Jurkat, Clone E6-1 (cell line): ENCODE measurements at regions not wholly inside any gene's neighbourhood (a gene's known extent, or its start where the extent isn't known, plus 50 kb on each side); places are given as distances from the start of the nearest gene placed in this dataset.

Experiments used
- DNase-seq: peaks from one replicate; pipeline ENCODE4 v3.0.0-alpha.2; 2011; ENCODE audit warnings: low read depth, low spot score
- H3K4me3 ChIP-seq: 2 replicates; pipeline ENCODE4 v1.5.1; 2011; ENCODE audit warnings: mild to moderate bottlenecking, low read length, control low read depth, moderate library complexity

DNA sequence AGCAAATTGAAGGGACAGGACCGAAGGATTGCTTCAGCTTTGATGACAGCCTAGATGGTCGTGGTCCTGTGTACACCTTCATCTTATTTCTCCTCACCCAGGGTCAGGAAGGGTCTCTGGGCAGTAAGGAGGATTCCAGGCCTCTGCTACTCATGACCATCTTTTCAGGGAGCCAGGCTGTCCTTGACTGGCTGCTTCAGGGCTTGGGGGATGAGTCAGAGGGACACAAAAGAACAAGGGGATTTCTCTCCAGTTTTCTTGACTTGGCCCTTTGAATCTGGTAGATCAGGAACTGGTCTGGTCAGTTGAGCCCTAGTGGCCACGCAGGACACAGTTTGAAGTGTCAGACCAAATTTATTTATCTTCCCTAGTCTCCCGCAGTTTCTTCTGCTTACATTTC lies 402.1 kb upstream of the CHD6 start:
- DNase-seq: no peak
- no peak overlapping the region for H3K4me3 ChIP-seq

DNA sequence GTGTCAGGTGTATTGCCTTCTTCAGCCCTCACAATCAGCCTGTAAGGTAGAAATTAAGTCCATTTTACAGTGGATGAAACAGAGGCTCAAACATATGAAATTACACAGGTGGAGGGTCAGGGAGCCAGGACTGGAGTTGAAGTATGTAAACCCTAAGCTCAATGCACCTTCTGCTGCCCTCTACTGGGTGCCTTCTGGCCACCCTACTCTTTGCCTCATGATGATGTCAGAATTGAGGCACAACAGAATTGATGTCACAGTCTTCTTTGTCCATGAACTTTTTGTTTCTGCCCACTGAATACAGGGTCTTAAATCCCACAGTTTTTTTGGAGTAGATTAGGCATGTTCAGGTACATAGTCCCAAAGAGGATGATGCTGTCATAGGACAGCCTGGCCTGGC lies 400.8 kb upstream of the CHD6 start:
- DNase-seq: peak; percentile 6
- no peak overlapping the region for H3K4me3 ChIP-seq

DNA sequence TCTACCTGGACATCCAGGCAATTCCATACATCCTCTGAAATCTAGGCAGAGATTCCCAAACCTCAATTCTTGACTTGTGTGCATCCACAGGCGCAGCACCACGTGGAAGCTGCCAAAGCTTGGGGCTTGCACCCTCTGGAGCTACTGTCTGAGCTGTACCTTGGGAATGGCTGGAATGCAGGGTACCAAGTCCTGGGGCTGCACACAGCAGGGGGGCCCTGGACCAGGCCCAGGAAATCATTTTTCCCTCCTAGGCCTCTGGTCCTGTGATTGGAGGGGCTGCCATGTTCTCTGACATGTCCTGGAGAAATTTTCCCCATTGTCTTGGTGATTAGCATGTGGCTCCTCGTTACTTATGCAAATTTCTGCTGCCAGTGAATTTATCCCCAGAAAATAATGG lies 391.9 kb upstream of the CHD6 start:
- no peak for DNase-seq
- no peak overlapping the region for H3K4me3 ChIP-seq

DNA sequence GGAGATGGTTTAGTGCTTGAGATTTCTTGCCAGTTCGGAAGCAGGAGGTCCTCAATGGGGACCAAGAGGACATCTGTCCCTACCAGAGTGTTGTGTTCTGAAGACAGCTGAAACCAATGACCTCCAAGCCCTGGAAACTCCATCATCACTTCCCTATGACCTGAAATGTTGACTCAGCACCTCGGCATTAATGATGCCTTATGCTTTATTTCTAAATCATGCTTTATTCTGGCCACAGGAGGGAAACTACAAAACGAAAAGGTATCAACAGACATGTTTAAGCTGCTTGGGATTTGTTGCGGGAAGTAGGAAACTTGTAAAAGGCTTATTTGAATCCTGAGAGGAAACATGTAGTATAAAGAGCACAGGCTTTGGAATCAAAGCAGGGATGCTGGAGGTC lies 389.1 kb upstream of the CHD6 start:
- H3K4me3 ChIP-seq: no peak overlapping the region
- DNase-seq: no peak

DNA sequence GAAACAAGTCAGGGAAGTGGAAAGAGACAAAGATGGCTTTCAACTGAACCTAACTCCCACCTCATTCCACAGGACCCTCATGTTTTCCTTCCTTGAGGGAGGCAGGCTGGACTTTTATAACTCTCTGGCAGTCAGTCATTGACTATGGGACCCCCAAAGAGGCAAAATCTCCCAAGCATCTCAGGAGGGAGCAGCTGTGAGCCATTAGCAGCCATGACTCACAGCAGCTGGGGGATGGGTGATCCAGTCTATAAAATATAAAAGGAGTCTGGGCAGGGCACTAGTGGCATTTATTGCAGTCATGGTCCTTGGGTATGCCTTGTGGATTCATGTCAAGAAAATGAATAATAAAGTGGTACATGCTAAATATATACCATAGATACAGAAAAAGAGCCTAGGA lies 387.0 kb upstream of the CHD6 start:
- H3K4me3 ChIP-seq: no peak overlapping the region
- DNase-seq: no peak

DNA sequence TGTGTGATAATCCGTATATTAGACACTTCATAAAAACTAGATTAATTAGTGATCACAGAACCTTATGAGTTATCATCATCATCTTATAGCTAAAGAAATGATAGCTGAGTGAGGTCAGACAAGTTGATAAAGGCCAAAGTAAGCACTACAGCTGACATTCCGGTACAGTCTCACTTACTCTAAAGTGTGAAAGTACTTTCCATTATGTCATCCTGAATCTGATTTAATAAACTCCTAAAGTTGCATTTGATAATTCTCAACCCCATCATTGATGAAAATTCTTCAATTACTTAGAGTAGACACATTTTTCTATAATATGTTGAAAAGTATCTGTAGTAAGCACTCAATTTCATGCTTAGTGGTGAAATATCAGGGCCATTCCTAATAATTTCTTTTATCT lies 385.2 kb upstream of the CHD6 start:
- no peak for DNase-seq
- no peak overlapping the region for H3K4me3 ChIP-seq

DNA sequence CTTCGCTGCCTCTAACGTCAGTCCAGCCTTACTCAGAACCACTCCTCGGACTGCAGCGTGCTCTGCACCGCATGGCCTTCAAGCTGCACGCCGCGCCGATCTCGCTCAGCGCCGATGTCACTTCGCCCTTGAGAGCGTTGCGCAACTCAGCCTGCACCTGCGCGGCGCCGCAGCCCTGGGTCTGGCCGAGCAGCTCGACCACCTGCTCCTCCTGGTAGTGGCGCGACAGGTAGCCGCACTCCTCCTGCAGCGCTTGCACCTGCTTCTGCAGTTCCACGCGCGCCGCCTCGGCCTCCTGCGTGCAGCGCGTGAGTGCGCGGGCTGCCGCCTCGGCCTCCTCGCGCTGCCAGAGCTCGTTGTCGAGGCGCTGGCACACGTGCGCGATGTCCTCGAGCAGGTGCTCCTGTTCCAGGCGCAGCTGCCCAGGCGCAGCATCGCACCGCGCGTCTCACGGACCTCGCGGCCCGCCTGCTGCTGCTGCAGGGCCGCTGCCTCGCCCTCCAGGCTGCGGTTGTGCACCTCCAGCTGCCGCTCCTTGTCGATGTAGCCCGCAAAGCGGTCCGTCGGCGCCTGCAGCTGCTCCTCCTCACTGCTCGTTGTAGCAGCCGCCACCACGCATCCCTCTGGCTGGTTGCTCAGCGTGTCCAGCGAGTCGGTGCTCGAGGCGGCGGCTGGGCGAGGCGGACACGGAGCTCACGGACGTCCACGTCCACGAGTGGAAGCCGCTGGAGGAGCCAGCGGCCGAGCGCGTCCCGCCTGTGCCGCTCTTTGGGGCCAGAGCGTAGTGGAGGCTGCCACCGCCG lies 380.6 kb upstream of the CHD6 start:
- no peak overlapping the region for H3K4me3 ChIP-seq
- DNase-seq: no peak

DNA sequence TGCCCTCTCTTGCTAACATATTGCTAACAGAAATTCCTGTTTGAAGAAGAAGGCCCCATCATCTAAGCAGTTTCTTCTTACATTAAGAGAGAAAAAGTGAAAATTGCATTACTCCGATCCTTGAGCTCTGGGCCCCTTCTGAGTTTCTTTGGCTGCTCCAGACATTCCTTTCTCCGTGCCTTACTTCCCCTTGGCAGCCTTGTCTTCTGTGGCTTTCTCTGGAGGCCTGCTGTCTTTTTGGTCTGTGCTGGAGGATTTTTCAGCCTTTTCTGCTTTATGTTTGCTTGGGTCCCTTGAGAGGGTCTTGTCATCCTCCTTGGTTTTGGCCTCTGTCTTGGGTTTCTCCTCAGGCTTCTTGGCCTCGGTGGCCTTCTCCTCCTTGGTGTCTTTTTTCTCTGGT lies 378.8 kb upstream of the CHD6 start:
- DNase-seq: no peak
- no peak overlapping the region for H3K4me3 ChIP-seq

DNA sequence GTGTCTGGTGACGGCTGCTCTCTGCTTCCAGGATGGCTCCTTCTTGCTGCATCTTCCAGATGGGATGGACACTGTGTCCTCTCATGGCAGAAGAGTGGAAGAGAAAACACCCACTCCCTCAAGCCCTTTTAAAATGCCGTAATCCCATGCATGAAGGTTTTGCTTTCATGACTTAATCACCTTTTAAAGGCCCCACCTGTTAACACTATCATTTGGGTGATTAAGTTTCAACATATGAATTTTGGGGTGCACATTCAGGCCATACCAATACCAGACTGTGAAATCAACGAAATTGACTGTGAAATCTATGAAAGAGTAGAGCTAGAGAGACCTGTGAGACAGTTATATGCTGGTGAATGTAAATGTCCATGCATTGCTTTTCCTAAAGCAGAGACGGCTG lies 374.3 kb upstream of the CHD6 start:
- DNase-seq: no peak
- no peak overlapping the region for H3K4me3 ChIP-seq

DNA sequence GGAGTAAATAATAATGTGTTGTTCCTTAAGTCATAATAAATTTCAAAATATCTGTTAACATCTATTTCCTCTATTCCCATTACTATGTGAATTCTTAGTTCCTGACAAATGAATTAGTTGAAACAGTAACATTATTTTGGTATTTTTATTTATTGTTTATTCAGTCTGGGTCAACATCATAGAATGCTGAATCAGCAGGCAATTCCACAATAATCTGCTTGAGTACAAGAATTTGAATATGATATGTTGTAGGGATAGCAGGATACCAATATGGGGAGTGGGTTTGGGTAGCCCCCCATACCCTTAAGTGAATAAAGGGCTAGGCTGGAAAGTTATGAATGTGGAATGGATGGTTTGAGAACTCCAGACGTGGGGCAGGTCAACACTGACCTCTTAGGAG lies 373.2 kb upstream of the CHD6 start:
- no peak overlapping the region for H3K4me3 ChIP-seq
- no peak for DNase-seq

DNA sequence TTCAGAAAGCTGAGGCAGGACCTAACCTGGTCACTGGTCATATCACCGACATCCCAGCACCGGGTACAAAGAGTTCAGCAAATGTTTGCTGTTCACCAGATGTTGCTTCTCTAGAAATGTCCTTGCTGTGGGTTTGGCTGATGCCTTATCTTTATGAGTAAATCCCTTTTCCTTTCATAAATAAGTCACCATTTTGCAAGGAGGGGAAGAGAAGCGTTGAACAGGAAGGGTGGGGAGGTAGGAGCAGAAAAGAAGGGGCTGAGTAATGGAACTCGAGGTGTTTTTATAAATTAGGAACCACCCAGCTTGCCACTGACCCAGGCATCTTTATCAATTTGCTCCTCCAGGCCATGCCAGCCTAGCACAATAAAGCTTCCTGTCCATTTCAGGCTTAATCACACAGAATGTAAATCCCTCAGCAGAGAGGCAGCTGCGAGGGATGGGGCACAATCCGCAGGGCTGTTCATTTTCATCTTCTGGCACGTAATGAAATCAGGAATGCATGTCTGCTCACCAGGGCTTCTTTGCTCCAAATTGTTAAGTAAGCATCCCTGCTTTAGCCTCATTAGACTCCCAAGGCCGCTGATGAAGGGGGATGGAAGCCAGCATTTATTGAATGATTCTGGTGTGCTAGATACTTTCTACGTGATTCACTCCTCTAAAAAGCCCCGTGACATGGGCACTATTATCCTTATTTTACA lies 371.9 kb upstream of the CHD6 start:
- DNase-seq: no peak
- no peak overlapping the region for H3K4me3 ChIP-seq

DNA sequence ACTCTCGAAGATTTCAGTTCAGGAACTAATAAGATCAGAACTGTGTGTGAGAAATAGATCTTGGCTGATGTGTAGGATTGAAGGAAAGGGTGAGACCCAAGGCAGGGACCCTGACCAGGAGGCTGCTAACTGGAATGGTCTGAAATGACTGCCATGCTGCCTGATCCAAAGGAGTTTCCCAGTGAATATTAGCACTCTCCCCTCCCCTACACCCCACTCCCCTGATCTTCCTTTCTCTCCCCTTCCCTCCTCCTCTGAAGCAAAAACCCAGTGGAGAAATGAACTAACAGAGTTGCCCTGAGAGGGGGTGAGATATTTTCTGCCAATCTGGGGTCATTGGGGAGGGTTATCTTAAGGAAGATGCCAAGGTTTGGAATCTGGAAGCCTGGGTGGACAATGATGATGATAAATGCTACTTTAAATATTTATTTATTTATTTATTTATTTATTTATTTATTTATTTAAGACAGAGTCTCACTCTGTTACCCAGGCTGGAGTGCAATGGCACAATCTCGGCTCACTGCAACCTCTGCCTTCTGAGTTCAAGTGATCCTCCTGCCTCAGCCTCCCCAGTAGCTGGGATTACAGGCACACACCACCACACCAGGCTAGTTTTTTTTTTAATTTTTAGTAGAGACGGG lies 371.0 kb upstream of the CHD6 start:
- H3K4me3 ChIP-seq: no peak overlapping the region
- no peak for DNase-seq

DNA sequence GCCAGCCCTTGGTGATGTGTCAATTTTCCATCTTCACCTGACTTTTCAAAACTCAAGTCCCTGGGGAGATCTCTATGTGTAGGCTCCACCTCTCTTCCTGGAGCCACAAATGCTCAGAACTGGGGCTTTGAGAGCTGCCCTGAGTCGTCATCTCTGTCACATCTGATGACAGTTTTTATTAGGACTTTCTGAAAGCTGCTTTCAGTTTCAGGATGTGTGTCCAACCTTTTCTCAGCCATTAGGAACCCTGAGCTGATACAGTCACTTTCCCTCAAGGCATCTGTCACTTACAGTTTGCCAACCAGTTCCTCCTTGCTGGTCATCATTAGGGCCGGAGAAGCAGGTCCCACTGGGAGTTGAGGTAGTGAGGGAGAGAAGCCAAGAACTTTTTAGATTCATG lies 365.9 kb upstream of the CHD6 start:
- no peak for DNase-seq
- no peak overlapping the region for H3K4me3 ChIP-seq

DNA sequence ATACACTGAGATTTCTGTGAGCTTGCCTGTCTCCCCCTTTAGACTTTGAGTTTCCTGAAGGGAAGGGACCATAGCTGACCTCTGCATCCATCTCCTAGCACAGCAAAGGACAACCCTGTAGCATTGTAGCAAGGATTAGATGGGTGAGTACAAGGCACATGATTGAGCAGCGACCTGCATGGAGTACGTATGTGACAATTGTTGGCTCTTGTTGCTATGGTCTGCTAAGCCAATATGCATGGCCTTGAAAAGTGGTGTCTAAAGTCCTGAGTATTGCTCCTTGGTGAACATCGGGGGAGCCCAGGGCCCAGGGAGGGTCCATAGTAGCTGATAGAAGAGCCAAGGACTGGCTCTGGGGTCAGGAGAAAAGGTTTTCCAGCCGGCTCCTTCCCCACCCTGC lies 365.0 kb upstream of the CHD6 start:
- DNase-seq: no peak
- no peak overlapping the region for H3K4me3 ChIP-seq

DNA sequence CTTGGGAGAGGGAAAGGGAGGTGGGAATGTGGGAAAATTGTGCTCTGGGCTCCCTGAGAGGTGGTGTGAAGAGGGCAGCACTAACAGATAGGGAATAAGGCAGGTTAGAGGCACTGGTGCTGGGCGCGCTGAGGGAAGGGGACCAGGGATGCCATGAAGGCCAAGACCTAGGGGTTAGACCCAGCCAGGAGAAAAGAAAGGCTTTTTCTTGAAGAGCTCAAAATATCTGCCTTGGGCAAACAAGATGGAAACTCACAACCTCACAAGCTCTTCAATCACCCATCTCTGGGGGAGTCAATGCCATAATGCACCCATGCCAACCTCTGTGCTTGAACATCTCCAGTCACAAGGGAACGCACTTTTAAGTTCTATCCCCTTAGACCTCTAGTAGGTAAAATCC lies 363.6 kb upstream of the CHD6 start:
- DNase-seq: no peak
- H3K4me3 ChIP-seq: no peak overlapping the region

DNA sequence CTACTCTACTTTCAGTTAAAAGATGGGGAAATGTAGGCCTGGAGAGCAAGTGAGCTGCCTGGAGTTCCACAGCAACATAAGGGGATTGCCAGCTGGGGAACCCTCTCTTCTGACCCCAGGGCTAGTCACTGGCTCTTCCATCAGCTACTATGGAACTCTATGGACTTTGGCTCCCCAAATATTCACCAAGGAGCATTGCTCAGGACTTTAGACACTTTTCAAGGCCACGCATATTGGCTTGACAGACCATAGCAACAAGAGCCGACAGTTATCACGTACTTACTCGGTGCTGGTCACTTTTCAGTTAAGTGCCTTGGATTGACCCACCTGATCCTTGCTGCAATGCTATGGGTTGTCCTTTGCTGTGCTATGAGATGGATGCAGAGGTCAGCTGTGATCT lies 360.7 kb upstream of the CHD6 start:
- DNase-seq: no peak
- no peak overlapping the region for H3K4me3 ChIP-seq

DNA sequence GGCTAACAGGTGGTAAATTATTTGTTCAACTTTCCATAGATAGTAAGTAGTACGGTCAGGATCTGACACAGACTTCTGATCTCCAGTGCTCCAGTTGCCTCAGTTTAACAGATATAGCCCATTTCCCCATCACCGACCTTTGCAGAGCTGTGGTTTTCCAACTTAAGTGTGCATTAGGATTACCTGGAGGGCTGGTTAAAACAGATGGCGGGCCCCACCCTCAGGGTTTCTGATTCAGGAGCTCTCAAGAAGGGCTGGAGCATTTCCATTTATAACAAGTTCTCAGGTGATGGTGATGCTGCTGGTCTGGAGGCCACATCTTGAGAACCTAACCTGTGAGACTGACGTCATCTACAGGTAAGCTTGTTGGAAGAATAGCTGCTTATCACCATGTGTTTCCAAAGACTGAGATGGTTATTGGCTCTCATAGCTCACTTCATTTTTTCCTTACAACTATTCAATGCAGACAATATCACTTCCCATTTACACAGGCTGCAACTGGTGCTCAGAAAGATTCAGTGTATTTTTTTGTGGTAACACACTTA lies 360.1 kb upstream of the CHD6 start:
- DNase-seq: no peak
- H3K4me3 ChIP-seq: no peak overlapping the region

DNA sequence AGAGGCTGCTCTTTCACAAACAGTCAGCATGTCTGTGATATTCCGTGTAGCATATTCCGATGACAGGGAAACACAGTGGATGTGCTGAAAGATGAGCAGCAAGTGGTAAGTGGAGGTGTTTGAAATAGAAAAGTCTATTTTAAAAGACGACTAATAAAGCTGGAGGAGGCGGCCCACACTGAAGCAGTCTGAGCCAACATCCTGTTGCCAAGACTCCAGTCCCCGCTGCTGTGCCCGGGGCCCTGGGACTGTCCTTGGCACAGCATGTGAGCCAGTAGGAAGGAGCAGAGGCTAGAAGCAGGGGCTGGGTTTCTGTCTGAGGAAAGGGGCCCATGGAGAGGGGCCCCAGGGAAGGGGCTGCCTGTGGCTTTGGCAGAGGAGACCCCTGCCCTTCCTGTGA lies 351.5 kb upstream of the CHD6 start:
- no peak for DNase-seq
- no peak overlapping the region for H3K4me3 ChIP-seq

DNA sequence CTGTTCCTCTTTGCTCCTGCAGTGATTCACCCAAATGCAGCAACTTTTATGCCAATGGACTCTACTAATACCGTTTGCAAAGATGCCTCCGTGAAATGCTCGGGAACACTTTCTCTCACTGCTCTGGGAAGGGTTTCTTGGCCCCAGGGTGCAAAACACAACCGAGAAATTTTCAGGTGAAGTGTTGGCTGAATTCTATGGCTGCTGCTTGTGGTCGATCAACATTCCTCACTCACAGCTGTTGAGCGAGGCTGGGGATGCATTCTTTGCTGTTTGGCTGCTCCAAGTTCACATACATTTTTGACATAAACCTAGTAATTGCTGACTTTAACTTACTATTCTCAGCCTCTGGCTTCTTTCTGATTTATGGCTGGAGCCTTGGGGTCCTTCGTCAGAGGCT lies 342.0 kb upstream of the CHD6 start:
- no peak overlapping the region for H3K4me3 ChIP-seq
- DNase-seq: no peak

DNA sequence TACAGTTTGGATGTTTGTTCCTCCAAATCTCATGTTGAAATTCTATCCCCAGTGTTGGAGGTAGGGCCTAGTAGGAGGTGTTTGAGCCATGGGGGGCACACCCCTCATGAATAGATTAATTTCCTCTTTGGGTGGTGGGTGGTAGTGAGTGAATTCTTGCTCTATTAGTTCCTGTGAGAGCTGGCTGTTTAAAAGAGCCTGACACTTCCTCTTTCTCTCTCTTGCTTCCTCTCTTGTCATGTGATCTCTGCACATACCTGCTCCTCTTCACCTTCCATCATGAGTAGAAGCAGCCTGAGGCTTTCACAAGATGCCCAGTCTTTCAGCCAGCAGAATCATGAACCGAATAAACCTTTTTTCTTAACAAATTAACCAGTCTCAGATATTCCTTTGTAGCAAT lies 340.2 kb upstream of the CHD6 start:
- DNase-seq: no peak
- no peak overlapping the region for H3K4me3 ChIP-seq
